HG02981 (cell line): ENCODE measurements at regions not wholly inside any gene's neighbourhood (a gene's known extent, or its start where the extent isn't known, plus 50 kb on each side); places are given as distances from the start of the nearest gene placed in this dataset.
"Not testable (repeated sequence)": the region's sequence is repeated elsewhere in the genome, so short reads cannot be mapped to it uniquely, and the experiment has no call there.

Experiments used
- ATAC-seq: cut with Tn5 transposase; IDR thresholded peaks from one replicate; pipeline ENCODE4 v1.9.1; 2021; ENCODE audit warnings: mild to moderate bottlenecking, moderate library complexity; ENCODE audit not compliant: unreplicated experiment

GRCh38 chr18:4797002-4797685 is 342.0 kb upstream of the DLGAP1 start:
- ATAC-seq, result no peak

GRCh38 chr18:4789506-4789905 is 334.4 kb upstream of the DLGAP1 start:
- ATAC-seq, result no peak

GRCh38 chr18:4781873-4782272 is 326.8 kb upstream of the DLGAP1 start:
- ATAC-seq, result no peak

- no peak for ATAC-seq
Measured at GRCh38 chr18:4765401-4765800, 310.3 kb upstream of the DLGAP1 start.

- no peak for ATAC-seq
Measured at GRCh38 chr18:4762330-4762729, 307.2 kb upstream of the DLGAP1 start.

GRCh38 chr18:4758980-4759379 is 303.9 kb upstream of the DLGAP1 start:
- ATAC-seq, result no peak

- ATAC-seq, result no peak
Measured at GRCh38 chr18:4755848-4756247, 300.7 kb upstream of the DLGAP1 start.

- ATAC-seq, result not testable (repeated sequence)
Measured at GRCh38 chr18:4753151-4753550, 298.0 kb upstream of the DLGAP1 start.

- no peak for ATAC-seq
Measured at GRCh38 chr18:4751523-4751922, 296.4 kb upstream of the DLGAP1 start.

GRCh38 chr18:4750393-4751346 is 295.6 kb upstream of the DLGAP1 start:
- ATAC-seq, result no peak

GRCh38 chr18:4748975-4749374 is 293.9 kb upstream of the DLGAP1 start:
- no peak for ATAC-seq

GRCh38 chr18:4734903-4735302 is 279.8 kb upstream of the DLGAP1 start:
- ATAC-seq, result no peak

GRCh38 chr18:4734021-4734420 is 278.9 kb upstream of the DLGAP1 start:
- ATAC-seq, result no peak

GRCh38 chr18:4721545-4721944 is 266.4 kb upstream of the DLGAP1 start:
- ATAC-seq, result no peak

- no peak for ATAC-seq
Measured at GRCh38 chr18:4720518-4720917, 265.4 kb upstream of the DLGAP1 start.

GRCh38 chr18:4705894-4706293 is 250.8 kb upstream of the DLGAP1 start:
- no peak for ATAC-seq

- ATAC-seq, result no peak
Measured at GRCh38 chr18:4704781-4705180, 249.7 kb upstream of the DLGAP1 start.

- ATAC-seq, result no peak
Measured at GRCh38 chr18:4691836-4692235, 236.7 kb upstream of the DLGAP1 start.

- not testable (repeated sequence) for ATAC-seq
Measured at GRCh38 chr18:4678685-4679084, 223.6 kb upstream of the DLGAP1 start.

GRCh38 chr18:4677006-4677405 is 221.9 kb upstream of the DLGAP1 start:
- no peak for ATAC-seq

GRCh38 chr18:4672162-4672561 is 217.1 kb upstream of the DLGAP1 start:
- no peak for ATAC-seq

- no peak for ATAC-seq
Measured at GRCh38 chr18:4658804-4659203, 203.7 kb upstream of the DLGAP1 start.
